Iris pigment epithelial cell (primary cell): ENCODE measurements at regions not wholly inside any gene's neighbourhood (a gene's known extent, or its start where the extent isn't known, plus 50 kb on each side); places are given as distances from the start of the nearest gene placed in this dataset.

Experiments used
- DNase-seq: peaks from one replicate; pipeline ENCODE4 v3.0.0-alpha.2; 2011; ENCODE audit warnings: low read depth

GRCh38 chr2:22897428-22897827 lies 487.6 kb upstream of the KLHL29 start:
- no peak for DNase-seq

GRCh38 chr2:22900674-22901073 lies 484.3 kb upstream of the KLHL29 start:
- no peak for DNase-seq

- no peak for DNase-seq
These were observed 483.4 kb upstream of the KLHL29 start for GRCh38 chr2:22901471-22902179.

- no peak for DNase-seq
These were observed 482.8 kb upstream of the KLHL29 start for GRCh38 chr2:22902180-22902550.

- no peak for DNase-seq
These were observed 482.3 kb upstream of the KLHL29 start for GRCh38 chr2:22902662-22903165.

GRCh38 chr2:22903616-22904015 lies 481.4 kb upstream of the KLHL29 start:
- DNase-seq: no peak

GRCh38 chr2:22904126-22904684 lies 480.8 kb upstream of the KLHL29 start:
- DNase-seq: no peak

GRCh38 chr2:22907330-22907729 lies 477.6 kb upstream of the KLHL29 start:
- DNase-seq: no peak

- no peak for DNase-seq
These were observed 472.6 kb upstream of the KLHL29 start for GRCh38 chr2:22912398-22912797.

GRCh38 chr2:22929998-22930397 lies 455.0 kb upstream of the KLHL29 start:
- DNase-seq: no peak

- DNase-seq: no peak
These were observed 454.2 kb upstream of the KLHL29 start for GRCh38 chr2:22930781-22931180.

- DNase-seq: no peak
These were observed 452.7 kb upstream of the KLHL29 start for GRCh38 chr2:22932288-22932687.

GRCh38 chr2:22934747-22935146 lies 450.2 kb upstream of the KLHL29 start:
- DNase-seq: no peak

- no peak for DNase-seq
These were observed 442.5 kb upstream of the KLHL29 start for GRCh38 chr2:22942441-22942840.

GRCh38 chr2:22944143-22944542 lies 440.8 kb upstream of the KLHL29 start:
- no peak for DNase-seq

GRCh38 chr2:22946553-22946952 lies 438.4 kb upstream of the KLHL29 start:
- no peak for DNase-seq

- DNase-seq: no peak
These were observed 437.2 kb upstream of the KLHL29 start for GRCh38 chr2:22947741-22948140.

GRCh38 chr2:22950431-22950830 lies 434.5 kb upstream of the KLHL29 start:
- DNase-seq: no peak

- DNase-seq: no peak
These were observed 432.2 kb upstream of the KLHL29 start for GRCh38 chr2:22952656-22953225.

GRCh38 chr2:22957446-22957845 lies 427.5 kb upstream of the KLHL29 start:
- no peak for DNase-seq

GRCh38 chr2:22958308-22958707 lies 426.7 kb upstream of the KLHL29 start:
- no peak for DNase-seq

- DNase-seq: no peak
These were observed 417.2 kb upstream of the KLHL29 start for GRCh38 chr2:22967756-22968155.

- no peak for DNase-seq
These were observed 414.5 kb upstream of the KLHL29 start for GRCh38 chr2:22970284-22970975.
